ENCODE measurements at regions not wholly inside any gene's neighbourhood (a gene's known extent, or its start where the extent isn't known, plus 50 kb on each side); places are given as distances from the start of the nearest gene placed in this dataset.
A peak's percentile ranks its signal among the peaks of the same experiment; 100 is the strongest.

- H3K27me3 Mint-ChIP-seq (ENCODE audit: low read depth) = peaks cover 19% of the 10 kb centered on the region
- no peak overlapping the region for H3K4me3 Mint-ChIP-seq
- peaks cover 12% of the 10 kb centered on the region for H3K4me1 Mint-ChIP-seq
- H3K9me3 Mint-ChIP-seq = no peaks in the 10 kb centered on the region
- H3K36me3 Mint-ChIP-seq (ENCODE audit: low read depth) = no peaks in the 10 kb centered on the region
- no peak for TF ChIP-seq CTCF (IDR thresholded peaks at IDR 0.05; ENCODE audit: unreplicated experiment in 3 of 3)
- H3K27ac Mint-ChIP-seq = no peak overlapping the region
These were observed 76.9 kb upstream of the NEURL1B start for GRCh38 chr5:172564188-172564587.

GRCh38 chr5:172562443-172562842, 78.6 kb upstream of the NEURL1B start:
- peaks cover 30% of the 10 kb centered on the region for H3K4me1 Mint-ChIP-seq
- H3K4me3 Mint-ChIP-seq = no peak overlapping the region

GRCh38 chr5:172561151-172561550, 79.9 kb upstream of the NEURL1B start:
- Mint-ChIP-seq H3K27me3 (ENCODE audit: low read depth) (peaks cover 10% of the 10 kb centered on the region), H3K4me3 (no peak overlapping the region), H3K27ac (peak overlapping the region in 1 of 3 experiments; percentile 11), H3K4me1 (peaks cover 42% of the 10 kb centered on the region), H3K36me3 (ENCODE audit: low read depth) (no peaks in the 10 kb centered on the region), H3K9me3 (no peaks in the 10 kb centered on the region)
- no peak for TF ChIP-seq CTCF (IDR thresholded peaks at IDR 0.05; ENCODE audit: unreplicated experiment in 3 of 3)

More at GRCh38 chr5:172562443-172562842, 78.6 kb upstream of the NEURL1B start:
- no peak for TF ChIP-seq CTCF (IDR thresholded peaks at IDR 0.05; ENCODE audit: unreplicated experiment in 3 of 3)
- no peaks in the 10 kb centered on the region for H3K36me3 Mint-ChIP-seq (ENCODE audit: low read depth)
- H3K9me3 Mint-ChIP-seq = no peaks in the 10 kb centered on the region
- no peak overlapping the region for H3K27ac Mint-ChIP-seq
- peaks cover 15% of the 10 kb centered on the region for H3K27me3 Mint-ChIP-seq (ENCODE audit: low read depth)

GRCh38 chr5:172559004-172559932, 81.8 kb upstream of the NEURL1B start:
- H3K36me3 Mint-ChIP-seq (ENCODE audit: low read depth) = no peaks in the 10 kb centered on the region
- H3K27me3 Mint-ChIP-seq (ENCODE audit: low read depth) = peaks cover 10% of the 10 kb centered on the region
- H3K4me1 Mint-ChIP-seq = peaks cover 49% of the 10 kb centered on the region
- TF ChIP-seq CTCF (IDR thresholded peaks at IDR 0.05; ENCODE audit: unreplicated experiment in 3 of 3) = no peak
- no peaks in the 10 kb centered on the region for H3K9me3 Mint-ChIP-seq
- peak overlapping the region; percentile 84 to 98 (median 97) for H3K27ac Mint-ChIP-seq
- H3K4me3 Mint-ChIP-seq = peak overlapping the region; percentile 64 to 76 (median 73)

GRCh38 chr5:172558076-172558976, 82.7 kb upstream of the NEURL1B start:
- no peak for TF ChIP-seq CTCF (IDR thresholded peaks at IDR 0.05; ENCODE audit: unreplicated experiment in 3 of 3)
- H3K27ac Mint-ChIP-seq = peak overlapping the region; percentile 84 to 98 (median 97)
- H3K9me3 Mint-ChIP-seq = no peaks in the 10 kb centered on the region
- peaks cover 55% of the 10 kb centered on the region for H3K4me1 Mint-ChIP-seq
- H3K4me3 Mint-ChIP-seq = peak overlapping the region; percentile 64 to 76 (median 73)
- peaks cover 8% of the 10 kb centered on the region for H3K27me3 Mint-ChIP-seq (ENCODE audit: low read depth)
- no peaks in the 10 kb centered on the region for H3K36me3 Mint-ChIP-seq (ENCODE audit: low read depth)

Measured in nephron (organoid).